ENCODE measurements at regions not wholly inside any gene's neighbourhood (a gene's known extent, or its start where the extent isn't known, plus 50 kb on each side); places are given as distances from the start of the nearest gene placed in this dataset.

DNA sequence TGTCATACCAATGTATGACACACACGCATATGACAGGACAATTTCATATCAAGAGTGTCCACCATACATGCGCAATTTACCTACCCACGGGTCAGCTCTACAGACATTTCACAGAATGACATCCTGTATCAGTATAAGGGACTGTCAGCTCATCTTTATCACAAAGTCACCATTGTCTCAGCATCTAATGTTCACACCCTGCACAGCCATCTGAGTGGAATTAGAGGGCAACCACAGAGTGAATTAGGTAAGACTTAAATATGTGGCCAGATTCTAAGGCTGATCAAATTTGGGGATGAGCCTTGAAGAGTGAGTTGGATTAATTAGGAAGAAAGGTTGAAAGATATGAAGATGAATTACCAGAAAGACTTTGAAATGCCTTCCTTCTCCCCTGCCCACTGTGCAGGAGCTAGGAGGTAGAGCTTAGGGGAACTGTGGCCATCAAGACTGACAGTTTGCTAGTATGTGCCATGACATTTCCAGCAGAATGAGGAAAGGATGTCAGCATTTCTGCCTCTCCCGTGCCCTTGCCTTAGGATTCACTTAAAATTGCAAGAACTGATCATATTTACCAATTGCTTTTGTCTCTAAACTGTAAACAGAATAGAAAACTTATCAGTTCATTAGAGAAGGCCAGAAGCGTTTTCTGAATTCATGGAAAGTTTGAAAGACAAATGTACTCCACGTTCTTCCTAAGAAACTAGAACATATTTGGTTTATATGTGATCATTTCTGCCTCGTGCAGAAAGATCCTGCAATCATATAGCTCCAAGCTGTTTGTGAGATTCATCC lies 121.1 kb downstream of the DDX1 start:
- TF ChIP-seq POLR2A (IDR thresholded peaks at IDR 0.05) (no peak), POLR2AphosphoS5 (IDR thresholded peaks at IDR 0.05) (no peak), EP300 (IDR thresholded peaks at IDR 0.05) (no peak)
- TF ChIP-seq, protein P1, sequence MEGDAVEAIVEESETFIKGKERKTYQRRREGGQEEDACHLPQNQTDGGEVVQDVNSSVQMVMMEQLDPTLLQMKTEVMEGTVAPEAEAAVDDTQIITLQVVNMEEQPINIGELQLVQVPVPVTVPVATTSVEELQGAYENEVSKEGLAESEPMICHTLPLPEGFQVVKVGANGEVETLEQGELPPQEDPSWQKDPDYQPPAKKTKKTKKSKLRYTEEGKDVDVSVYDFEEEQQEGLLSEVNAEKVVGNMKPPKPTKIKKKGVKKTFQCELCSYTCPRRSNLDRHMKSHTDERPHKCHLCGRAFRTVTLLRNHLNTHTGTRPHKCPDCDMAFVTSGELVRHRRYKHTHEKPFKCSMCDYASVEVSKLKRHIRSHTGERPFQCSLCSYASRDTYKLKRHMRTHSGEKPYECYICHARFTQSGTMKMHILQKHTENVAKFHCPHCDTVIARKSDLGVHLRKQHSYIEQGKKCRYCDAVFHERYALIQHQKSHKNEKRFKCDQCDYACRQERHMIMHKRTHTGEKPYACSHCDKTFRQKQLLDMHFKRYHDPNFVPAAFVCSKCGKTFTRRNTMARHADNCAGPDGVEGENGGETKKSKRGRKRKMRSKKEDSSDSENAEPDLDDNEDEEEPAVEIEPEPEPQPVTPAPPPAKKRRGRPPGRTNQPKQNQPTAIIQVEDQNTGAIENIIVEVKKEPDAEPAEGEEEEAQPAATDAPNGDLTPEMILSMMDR (IDR thresholded peaks at IDR 0.05): no peak
